G401 (cell line): ENCODE measurements at regions not wholly inside any gene's neighbourhood (a gene's known extent, or its start where the extent isn't known, plus 50 kb on each side); places are given as distances from the start of the nearest gene placed in this dataset.

Source experiments
- DNase-seq: peaks from one replicate; pipeline ENCODE4 v3.0.0-alpha.2; 2015; ENCODE audit warnings: low spot score
- in situ Hi-C: cut with HindIII; loops from 2 replicates; pipeline ENCODE4 v1.10.0; 2016; ENCODE audit warnings: low sequenced_read_pairs, mixed read lengths

DNA sequence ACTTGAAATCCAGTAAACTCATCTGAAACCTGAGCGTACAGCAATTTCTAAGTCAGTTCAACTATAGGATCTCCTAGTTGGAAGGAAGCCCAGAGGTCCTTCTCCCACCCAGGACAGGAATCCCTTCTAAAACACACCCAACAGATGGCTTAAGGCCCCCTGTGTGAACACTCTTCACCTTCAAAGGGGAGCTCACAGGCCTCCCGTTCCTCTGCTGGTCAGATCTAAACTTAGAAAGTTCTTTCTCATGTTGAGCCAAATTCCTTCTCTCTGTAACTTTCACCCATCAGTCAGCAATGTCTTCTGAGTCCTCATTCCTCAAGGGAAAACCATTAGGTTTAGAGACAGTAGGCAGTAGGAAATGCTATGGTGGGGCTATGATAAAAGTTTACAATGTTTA lies 355.2 kb downstream of the PCNX1 start:
- in situ Hi-C loops: loop anchor here (10.0 kb wide), 1 partner anchor 68 kb away; no protein-coding TSS in a partner anchor
- DNase-seq: no peak

DNA sequence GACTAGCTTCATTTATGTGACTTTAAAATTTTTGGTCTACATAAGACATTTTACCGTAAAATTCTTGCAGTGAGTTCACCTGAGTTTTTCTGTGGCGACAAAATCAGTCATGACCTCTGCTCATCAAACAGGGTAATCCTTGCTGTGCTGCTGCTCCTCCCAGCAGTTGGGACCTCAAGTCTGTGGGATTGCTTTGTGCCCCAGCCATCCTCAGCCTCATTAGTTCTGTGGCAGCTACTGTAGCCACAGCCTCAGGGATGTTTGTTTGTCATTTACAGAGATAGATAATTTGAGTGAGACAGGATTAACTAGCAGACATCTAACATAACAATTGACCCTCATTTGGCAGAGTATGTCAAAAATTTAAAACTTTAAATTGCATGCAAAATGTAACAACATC lies 357.0 kb downstream of the PCNX1 start:
- DNase-seq: no peak
- in situ Hi-C loops: loop anchor here (10.0 kb wide), 1 partner anchor 69 kb away; no protein-coding TSS in a partner anchor

DNA sequence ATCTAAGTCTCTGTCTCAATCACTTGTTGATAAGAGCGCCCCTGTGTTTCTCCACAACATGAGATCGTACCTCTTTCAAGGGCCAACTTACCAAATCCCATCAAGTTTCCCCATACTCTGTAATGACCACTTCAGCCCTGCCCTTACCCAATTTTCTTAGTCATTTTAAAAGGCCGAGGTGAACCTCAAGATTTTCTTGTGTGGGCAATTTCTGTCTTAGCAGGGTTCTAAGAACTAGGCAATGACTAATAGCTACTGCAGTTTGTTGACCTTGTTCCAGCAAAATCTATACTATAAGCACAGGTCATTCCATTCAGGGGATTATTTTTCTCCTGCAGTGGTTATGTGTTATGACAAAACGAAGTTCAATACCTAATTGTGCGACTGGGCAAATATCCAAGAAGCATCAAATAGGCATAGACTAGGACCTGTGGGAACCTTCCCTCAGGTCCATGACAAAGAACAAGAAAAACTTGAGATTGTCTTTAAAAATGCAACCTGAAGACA lies 359.8 kb downstream of the PCNX1 start:
- in situ Hi-C loops: loop anchor here (10.0 kb wide), 1 partner anchor 72 kb away; no protein-coding TSS in a partner anchor

DNA sequence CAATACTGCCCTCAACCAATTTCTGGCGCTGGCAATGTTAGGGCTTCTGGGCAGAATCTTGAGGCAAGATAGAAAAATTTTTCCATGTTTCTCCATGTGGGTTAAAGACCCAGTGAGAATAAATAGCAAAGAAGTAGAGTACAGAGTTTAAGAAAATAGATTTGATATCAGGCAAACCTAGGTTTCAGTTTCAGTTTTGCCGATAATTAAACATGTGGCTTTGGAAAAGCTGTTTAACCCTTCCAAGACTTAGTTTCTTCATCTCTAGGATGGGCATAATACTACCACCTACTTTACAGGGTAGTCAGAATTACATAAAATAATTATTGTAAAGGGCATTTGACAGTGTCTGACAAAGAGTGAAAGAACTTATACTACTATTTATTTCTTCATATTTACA lies 360.4 kb downstream of the PCNX1 start:
- no peak for DNase-seq
- in situ Hi-C loops: loop anchor here (10.0 kb wide), 1 partner anchor 73 kb away; no protein-coding TSS in a partner anchor

More for the DNA sequence above, 359.8 kb downstream of the PCNX1 start:
- DNase-seq: no peak

DNA sequence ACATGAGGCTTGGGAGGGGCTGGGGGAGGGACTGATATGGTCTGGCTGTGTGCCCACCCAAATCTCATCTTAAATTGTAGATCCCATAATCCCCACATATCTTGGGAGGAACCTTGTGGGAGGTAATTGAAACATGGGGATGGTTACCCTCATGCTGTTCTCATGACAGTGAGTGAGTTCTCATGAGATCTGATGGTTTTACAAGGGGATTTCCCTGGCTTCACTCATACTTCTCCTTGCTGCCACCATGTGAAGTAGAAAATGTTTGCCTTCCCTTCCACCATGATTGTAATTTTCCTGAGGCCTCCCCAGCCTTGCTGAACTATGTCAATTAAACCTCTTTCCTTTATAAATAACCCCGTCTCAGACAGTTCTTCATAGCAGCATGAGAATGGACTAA lies 362.9 kb downstream of the PCNX1 start:
- no peak for DNase-seq
- in situ Hi-C loops: no loop called here

DNA sequence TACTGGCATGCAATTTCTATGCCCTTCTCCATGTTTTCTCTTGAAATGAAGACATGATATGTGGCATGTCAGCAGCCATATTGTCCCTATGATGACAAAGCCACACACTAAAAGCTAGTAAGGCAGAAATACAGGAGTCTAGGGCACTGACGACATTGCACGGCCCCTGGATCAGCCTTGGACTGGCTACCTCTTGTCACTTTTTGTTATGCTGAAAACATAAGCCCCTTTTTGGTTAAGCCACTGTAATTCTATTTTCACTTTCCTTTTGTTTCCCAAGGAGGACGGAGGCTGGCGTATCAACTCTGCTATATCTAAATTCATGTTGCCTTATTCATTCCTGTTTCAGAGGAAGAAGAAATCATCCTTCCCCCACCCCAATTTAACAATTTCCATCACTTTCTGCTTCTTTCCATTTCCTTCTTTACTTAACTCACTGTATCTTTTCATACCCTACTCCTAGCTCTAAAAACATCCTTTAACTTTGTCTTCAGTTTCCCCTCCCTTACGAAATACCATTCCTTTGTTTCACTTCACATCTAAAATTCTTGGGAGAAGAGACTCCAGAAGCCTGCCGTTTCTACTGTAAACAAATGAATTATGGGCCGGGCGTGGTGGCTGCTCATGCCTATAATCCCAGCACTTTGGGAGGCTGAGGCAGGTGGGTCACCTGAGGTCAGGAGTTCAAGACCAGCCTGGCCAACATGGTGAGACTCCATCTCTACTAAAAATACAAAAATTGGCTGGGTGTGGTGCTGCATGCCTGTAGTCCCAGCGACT lies 364.1 kb downstream of the PCNX1 start:
- no peak for DNase-seq
- in situ Hi-C loops: no loop called here

DNA sequence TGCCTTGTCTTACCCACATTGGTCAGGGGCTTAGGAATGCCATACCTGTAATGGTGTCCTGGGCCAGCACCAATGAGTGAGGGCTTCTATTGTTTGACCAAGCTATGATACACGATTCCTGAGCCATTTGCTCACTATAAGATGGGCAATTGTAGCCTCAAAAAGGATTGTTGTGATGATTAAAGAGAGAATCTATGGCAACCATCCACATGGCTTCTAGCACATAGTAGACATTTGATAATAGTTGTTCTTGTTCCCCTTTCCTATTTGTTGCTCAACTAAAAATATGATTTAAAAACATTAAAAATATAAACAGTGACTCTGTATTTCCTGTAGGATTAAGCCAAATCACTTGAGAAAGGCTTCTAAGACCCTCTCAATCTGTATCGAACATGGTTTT lies 366.1 kb downstream of the PCNX1 start:
- no peak for DNase-seq

DNA sequence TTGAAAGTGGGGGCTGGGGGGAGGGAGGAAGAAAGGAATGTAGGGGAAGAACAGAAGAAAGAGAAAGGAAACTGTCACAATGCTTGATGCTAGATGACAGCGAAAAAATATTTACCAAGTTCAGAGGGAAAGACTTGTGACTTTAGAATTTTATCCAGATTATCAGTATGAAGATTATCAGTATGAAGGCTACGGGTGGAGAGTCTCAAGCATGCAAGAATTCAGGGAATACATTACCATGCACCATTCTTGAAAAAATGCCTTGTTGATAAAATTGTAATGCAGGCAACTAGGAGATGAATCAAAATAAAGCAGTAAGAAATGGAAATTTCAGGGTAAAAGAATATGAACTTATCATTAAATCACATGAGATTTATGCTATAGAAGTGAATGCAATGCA lies 376.8 kb downstream of the PCNX1 start:
- no peak for DNase-seq
- in situ Hi-C loops: no loop called here

More for the DNA sequence above, 366.1 kb downstream of the PCNX1 start:
- in situ Hi-C loops: no loop called here

DNA sequence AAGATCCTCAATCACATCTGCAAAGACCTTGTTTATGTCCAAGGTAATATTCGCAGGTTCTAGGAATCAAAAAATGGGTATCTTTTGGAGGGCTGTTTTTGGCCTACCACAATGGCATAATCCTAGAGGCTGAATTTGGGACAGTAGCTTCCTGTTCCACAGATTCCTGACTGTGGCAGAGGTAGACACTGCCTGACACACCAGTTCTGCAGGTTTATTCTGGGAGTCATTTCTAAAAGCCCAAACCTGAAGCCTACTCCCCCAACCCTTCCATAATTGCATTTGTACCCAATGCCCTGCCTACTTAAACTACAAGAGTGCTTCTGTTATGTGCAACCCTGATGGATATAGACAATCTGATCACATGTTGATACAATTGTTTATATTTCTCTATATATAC lies 378.9 kb downstream of the PCNX1 start:
- no peak for DNase-seq
- in situ Hi-C loops: no loop called here

DNA sequence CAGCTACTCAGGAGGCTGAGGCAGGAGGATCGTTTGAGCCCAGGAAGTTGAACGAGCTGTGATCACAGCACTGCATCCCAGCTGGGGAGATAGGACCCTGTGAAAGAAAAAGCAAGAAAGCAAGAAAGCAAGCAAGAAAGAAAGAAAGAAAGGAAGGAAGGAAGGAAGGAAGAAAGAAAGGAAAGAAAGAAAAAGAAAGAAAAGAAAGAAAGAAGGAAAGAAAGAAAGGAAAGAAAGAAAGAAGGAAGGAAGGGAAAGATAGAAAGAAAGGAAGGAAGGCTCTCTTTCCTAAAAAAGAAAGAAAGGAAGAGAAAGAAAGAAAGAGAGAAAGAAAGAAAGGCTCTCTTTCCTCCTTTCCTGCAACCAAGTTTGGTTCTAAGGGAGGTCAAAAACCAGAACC lies 380.3 kb downstream of the PCNX1 start:
- in situ Hi-C loops: no loop called here
- no peak for DNase-seq

DNA sequence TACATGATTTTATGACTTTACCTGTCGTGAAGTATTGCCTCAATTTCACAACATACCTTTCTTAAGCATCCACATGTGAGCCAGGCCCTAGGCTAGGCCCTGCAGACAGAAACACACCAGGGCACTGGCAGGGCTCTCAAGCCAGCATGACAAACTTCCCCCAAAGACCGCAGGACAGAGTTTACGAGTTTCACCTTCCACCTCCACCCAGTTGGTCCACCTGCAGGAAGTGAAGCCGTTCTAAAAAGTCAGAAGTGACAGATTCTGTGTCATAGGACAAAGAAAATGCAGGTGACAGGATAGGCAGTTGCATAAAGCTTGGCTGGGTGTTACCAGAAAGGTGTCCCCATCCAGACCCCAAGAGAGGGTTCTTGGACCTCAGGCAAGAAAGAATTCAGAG lies 382.3 kb downstream of the PCNX1 start:
- in situ Hi-C loops: no loop called here
- no peak for DNase-seq

DNA sequence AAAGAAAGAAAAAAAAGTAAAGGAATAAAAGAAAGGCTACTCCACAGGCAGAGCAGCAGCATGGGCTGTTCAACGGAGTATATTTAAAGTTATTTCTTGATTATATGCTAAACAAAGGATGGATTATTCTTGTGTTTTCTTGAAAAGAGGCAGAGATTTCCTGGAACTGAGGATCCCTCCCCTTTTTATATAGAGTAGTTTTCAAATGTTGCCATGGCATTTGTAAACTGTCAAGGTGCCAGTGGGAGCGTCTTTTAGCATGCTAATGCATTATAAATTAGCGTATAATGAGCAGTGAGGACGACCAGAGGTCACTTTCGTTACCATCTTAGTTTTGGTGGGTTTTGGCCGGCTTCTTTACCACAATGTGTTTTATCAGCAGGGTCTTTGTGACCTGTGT lies 383.0 kb downstream of the PCNX1 start:
- in situ Hi-C loops: no loop called here

DNA sequence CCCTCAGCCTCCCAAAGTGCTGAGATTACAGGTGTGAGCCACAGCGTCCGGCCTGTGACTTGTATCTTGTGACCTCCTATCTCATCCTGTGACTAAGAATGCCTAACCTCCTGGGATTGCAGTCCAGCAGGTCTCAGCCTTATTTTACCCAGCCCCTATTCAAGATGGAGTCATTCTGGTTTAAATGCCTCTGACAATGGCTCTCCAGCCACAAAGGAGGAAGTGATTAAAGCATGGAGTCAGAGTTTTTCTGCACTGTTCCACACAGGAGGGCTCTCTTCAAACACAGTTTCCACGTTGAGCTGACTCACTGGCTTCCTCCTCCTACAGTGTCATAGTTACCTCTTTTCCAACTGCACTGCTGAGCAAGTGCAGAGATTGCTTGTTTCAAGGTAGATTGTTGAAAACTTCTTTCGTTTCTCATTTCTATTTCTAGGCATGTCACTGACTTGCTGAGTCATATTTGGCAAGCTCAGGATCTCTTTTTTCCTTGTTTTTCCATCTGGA lies 383.8 kb downstream of the PCNX1 start:
- in situ Hi-C loops: no loop called here
- no peak for DNase-seq

More for the DNA sequence above, 383.0 kb downstream of the PCNX1 start:
- no peak for DNase-seq

DNA sequence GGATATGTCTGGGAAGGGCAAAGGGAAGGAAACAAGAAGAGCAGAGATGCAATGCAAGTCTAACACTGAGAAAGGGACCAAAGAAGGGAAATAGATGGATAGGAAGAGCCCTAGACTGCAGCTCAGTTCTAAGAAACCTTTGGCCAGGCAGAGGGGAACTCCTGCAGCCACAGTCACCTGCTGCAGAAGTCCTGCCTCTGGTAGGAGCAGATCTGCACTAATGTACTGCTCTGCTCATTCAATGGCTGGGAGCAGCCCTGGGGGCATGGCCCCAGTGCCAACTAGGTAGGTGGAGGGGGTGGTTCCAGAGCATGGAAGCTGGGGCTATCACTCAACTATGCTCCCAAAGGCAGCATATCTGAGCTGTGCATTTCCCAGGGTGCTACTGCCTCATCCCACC lies 388.9 kb downstream of the PCNX1 start:
- in situ Hi-C loops: no loop called here
- no peak for DNase-seq

DNA sequence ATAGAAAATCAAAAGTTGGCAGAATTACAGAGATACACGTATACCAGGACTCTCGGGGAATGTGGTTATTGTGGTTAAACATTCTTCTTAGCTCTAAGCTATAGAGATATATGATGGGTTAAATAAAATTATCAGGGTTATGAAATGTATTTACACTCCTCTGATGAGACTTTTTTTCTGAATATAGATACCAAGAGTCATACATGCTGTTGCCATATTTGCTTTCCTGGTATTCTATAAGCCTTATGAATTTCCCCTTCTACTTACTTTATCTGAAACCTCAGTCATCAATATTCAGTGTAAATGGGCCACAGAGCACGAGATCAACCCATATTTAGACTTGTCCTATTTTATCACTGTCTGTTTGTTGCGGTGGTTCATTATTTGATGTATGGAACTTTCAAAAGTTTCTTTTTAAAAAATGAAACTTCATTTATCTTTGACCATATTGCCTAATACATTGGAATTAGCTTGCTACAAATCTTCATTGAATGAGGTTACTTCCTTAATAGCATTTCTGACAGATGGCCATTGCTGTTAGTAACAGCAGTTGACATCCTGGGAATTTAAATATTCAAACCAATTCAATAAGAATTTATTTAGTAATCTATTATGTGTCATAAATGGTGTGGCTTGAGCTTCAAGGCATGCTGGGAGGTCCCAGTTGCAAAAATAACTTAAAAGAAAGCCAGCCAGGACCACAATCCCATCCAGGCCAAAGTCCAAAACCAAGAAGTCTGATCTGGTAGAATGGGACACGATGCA lies 393.5 kb downstream of the PCNX1 start:
- in situ Hi-C loops: no loop called here
- no peak for DNase-seq

DNA sequence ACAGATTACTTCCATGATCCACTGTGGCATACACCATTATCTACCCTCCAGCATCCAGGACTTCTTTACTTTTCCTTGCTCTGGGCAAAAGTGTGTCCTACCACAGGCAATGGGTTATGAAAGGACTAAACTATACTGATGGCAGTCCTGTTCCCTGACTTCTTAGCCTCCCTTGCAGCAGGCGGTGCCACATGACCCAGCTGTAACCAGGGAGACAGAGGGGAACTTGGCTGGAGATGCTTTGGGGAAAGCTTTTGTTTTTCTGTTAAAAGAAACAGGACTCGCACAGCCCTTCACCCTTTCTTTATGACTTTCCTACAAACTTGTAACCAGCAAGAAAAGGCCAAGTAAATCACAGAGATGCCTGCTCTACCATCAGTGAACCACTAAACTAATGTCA lies 394.4 kb downstream of the PCNX1 start:
- no peak for DNase-seq
- in situ Hi-C loops: no loop called here

DNA sequence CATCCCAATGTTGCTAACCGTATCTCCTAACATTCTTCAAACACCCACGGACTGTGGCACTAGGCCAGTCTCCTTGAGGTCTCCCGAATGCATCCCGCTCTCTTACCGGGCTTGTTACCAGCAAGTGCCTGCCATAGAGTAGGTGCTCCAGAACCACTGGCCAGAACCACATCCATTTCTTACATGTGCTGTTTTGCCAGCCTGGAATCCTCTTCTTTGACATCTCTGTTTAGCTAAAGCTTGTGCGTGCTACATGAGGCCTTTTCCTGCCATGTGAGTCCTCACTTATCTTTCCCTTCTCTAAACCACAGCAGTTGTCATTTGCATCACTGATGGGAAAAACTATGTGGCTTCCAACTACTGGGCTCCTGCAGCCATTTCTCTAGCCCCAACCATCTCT lies 397.4 kb downstream of the PCNX1 start:
- no peak for DNase-seq
- in situ Hi-C loops: no loop called here

DNA sequence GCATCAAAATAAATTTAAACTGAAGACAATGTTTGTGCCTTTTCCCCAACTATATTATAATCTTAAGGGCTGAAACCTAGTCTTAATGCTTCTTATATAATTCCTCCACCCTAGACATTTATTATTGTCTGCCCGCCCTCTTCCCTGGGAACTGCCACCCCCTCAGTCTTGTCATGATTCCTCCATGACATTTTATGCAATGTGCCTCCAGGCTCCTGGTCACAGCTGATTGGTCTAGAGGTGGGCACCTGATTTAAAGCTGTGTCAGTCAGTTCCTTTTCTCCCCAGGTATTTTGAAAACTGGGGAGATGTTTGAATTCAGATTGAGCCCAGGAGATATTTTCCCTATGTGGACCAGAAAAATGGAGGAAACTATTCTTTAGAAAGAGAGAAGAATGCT lies 401.4 kb downstream of the PCNX1 start:
- in situ Hi-C loops: no loop called here
- no peak for DNase-seq

DNA sequence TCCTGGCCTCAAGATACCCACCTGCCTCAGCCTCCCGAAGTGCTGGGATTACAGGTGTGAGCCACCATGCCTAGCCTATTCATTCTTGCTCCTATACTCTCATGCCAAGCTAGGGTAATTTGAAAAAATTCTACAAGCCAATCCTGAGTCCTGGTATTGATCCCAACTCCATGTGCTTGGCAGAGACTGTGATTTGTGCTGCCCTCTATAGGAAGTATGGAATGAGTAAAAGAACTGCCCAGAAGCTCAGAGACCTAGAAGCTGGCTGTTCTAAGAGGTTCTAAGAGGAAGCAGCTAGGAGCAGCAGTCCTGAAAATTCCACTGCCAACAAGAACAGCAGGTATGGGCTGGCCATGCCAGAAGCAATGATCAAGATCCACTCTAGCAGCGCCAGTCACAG lies 402.5 kb downstream of the PCNX1 start:
- DNase-seq: peak; percentile 59
- in situ Hi-C loops: no loop called here

DNA sequence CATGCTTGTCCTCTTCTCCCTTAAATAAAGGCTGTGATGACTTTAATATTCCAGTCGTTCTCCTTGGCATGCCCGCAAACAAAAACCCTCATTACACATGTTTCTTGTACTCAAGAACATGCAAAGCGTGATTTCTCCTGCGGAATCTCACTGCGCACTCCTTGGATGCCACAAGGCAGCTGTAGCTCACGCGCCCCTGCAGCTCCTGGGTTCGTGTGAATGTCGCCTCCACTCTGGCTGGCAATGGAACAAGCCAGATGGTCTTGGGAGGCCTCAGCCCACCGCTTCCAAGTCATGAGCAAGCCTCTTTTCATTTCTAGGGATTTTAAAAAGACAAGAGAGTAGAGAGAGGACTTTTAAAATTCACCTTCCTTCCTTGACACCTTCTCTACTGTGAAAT lies 403.8 kb downstream of the PCNX1 start:
- in situ Hi-C loops: no loop called here
- DNase-seq: peak; percentile 28
